MCF 10A (cell line): ENCODE measurements at regions not wholly inside any gene's neighbourhood (a gene's known extent, or its start where the extent isn't known, plus 50 kb on each side); places are given as distances from the start of the nearest gene placed in this dataset.

Source experiments
- BruUV-seq: library from RNA; stranded (reverse); fragments of 400-500 nt; replicated peaks from 2 replicates; lab custom pipeline; 2021; lab: Mats Ljungman, UMichigan
- CTCF ChIA-PET: fragments of 300-600 bp; sonication (Branson Sonifier 250); formaldehyde crosslinking; extraction: SDS; loops from one replicate; lab custom pipeline; 2021; ENCODE audit warnings: antibody characterized with exemption, inconsistent platforms; lab: Yijun Ruan, JAX
- POLR2A ChIA-PET: fragments of 300-600, 350-650 bp; sonication (Branson Sonifier 250); formaldehyde crosslinking; extraction: SDS; loops from one replicate; lab custom pipeline; 2020; ENCODE audit warnings: antibody characterized with exemption, inconsistent platforms; lab: Yijun Ruan, JAX
- DNase-seq: peaks from one replicate; pipeline ENCODE4 v3.0.0-alpha.2; 2018; ENCODE audit not compliant: unreplicated experiment
- H3K27ac Mint-ChIP-seq: one replicate; pipeline ENCODE4 v1.8.0; 2022; ENCODE audit warnings: mild to moderate bottlenecking, low read depth, mixed read lengths; ENCODE audit not compliant: unreplicated experiment
- H3K27me3 Mint-ChIP-seq: one replicate; pipeline ENCODE4 v1.8.0; 2022; ENCODE audit warnings: mixed read lengths; ENCODE audit not compliant: insufficient read depth, unreplicated experiment
- H3K36me3 Mint-ChIP-seq: one replicate; pipeline ENCODE4 v1.8.0; 2022; ENCODE audit warnings: mild to moderate bottlenecking, moderate library complexity, mixed read lengths; ENCODE audit not compliant: insufficient read depth, unreplicated experiment
- H3K4me1 Mint-ChIP-seq: one replicate; pipeline ENCODE4 v1.8.0; 2022; ENCODE audit warnings: mixed read lengths; ENCODE audit not compliant: insufficient read depth, unreplicated experiment
- H3K4me3 Mint-ChIP-seq: one replicate; pipeline ENCODE4 v1.8.0; 2022; ENCODE audit warnings: mild to moderate bottlenecking, moderate library complexity, mixed read lengths; ENCODE audit not compliant: unreplicated experiment
- H3K9me3 Mint-ChIP-seq: one replicate; pipeline ENCODE4 v1.8.0; 2022; ENCODE audit warnings: mixed read lengths; ENCODE audit not compliant: unreplicated experiment
- intact Hi-C: fragments of 100-400 bp; cut with micrococcal nuclease; formaldehyde crosslinking; loops from 2 replicates; pipeline ENCODE4 v1.14.1; 2022
- TF ChIP-seq, protein P1 (sequence below): fragments of 200-600 bp; IDR thresholded peaks from one replicate; pipeline ENCODE4 v1.8.0; 2022; ENCODE audit warnings: antibody characterized with exemption, mild to moderate bottlenecking; ENCODE audit not compliant: unreplicated experiment

DNA sequence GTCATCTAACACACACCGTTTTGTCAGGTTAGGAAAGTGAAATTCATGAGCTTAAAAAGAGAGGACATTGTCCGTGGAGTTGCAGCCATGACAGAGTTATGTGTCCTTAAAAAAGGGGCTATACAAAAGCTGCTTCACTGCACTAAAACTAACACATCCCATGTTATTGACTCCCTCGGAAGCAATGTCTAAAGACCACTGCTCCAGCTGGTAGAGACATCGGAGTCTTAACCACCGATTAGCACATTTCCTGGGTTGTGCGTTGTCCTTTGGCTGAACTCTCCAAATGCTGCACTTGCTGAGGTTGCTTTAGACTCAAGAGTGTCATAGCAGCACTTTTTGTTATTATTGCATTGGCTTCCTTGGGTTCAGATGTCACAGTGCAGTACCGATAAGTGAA, 128.3 kb upstream of the C9orf72 start:
- TF ChIP-seq, protein P1, sequence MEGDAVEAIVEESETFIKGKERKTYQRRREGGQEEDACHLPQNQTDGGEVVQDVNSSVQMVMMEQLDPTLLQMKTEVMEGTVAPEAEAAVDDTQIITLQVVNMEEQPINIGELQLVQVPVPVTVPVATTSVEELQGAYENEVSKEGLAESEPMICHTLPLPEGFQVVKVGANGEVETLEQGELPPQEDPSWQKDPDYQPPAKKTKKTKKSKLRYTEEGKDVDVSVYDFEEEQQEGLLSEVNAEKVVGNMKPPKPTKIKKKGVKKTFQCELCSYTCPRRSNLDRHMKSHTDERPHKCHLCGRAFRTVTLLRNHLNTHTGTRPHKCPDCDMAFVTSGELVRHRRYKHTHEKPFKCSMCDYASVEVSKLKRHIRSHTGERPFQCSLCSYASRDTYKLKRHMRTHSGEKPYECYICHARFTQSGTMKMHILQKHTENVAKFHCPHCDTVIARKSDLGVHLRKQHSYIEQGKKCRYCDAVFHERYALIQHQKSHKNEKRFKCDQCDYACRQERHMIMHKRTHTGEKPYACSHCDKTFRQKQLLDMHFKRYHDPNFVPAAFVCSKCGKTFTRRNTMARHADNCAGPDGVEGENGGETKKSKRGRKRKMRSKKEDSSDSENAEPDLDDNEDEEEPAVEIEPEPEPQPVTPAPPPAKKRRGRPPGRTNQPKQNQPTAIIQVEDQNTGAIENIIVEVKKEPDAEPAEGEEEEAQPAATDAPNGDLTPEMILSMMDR, result no peak
- H3K4me3 Mint-ChIP-seq, result no peak overlapping the region
- DNase-seq, result peak; percentile 55
- no peaks in the 10 kb centered on the region for H3K9me3 Mint-ChIP-seq
- H3K27me3 Mint-ChIP-seq, result peaks cover 49% of the 10 kb centered on the region
- H3K36me3 Mint-ChIP-seq, result no peaks in the 10 kb centered on the region
- H3K27ac Mint-ChIP-seq, result no peak overlapping the region
- intact Hi-C loops, result no loop called here
- ChIA-PET CTCF (interaction anchor here (1.2 to 1.6 kb wide), 2 partner anchors 25 to 371 kb away, joined by 3 read pairs; no protein-coding TSS in a partner anchor), POLR2A (no interaction called here)
- no peaks in the 10 kb centered on the region for H3K4me1 Mint-ChIP-seq
- BruUV-seq, result no TSS peak

DNA sequence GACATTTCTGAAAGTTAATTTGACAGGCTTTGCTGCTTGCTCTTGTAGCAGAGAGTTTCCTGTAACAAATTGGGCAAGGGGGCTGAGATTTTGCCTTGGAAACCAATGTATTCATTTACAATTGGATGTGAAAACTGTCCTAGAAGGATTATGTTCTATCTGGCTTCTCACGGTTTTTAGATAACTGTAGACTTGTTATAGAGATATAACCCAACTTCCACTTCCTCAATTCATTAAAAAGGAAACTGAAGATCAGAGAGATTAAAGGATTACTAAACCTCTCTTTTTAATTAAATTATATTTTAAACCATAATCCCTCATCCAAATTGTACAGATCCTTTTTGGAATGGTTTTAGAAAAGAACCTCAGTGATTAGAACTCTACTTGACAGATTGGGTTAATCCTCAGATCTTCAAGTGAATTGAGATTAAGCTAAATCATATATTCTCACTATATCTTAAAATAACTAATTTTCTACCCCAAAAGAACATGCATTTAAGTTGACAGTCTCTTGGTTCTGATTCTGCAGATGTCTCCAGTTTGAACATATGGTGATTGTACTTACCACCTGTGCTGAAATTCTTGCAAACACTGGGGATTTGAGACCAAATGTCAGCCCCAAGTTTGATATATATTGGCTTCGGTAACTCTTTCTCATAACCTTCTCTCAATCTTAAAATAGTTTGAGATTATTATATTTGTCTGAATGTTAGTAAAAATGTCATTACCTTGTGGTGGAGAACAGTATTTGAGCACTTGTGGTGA, 130.1 kb upstream of the C9orf72 start:
- POLR2A ChIA-PET, result interaction anchor here (0.6 kb wide), 1 partner anchor 40 kb away, joined by 3 read pairs; no protein-coding TSS in a partner anchor
- TF ChIP-seq, protein P1, result no peak
- no peak for DNase-seq
- CTCF ChIA-PET, result interaction anchor here (1.8 kb wide), 1 partner anchor 26 kb away, joined by 4 read pairs; no protein-coding TSS in a partner anchor
- no peak overlapping the region for H3K27ac Mint-ChIP-seq
- no peak overlapping the region for H3K4me3 Mint-ChIP-seq
- no peaks in the 10 kb centered on the region for H3K9me3 Mint-ChIP-seq
- no peaks in the 10 kb centered on the region for H3K4me1 Mint-ChIP-seq
- BruUV-seq, result no TSS peak
- peaks cover 51% of the 10 kb centered on the region for H3K27me3 Mint-ChIP-seq
- H3K36me3 Mint-ChIP-seq, result no peaks in the 10 kb centered on the region
- intact Hi-C loops, result no loop called here

DNA sequence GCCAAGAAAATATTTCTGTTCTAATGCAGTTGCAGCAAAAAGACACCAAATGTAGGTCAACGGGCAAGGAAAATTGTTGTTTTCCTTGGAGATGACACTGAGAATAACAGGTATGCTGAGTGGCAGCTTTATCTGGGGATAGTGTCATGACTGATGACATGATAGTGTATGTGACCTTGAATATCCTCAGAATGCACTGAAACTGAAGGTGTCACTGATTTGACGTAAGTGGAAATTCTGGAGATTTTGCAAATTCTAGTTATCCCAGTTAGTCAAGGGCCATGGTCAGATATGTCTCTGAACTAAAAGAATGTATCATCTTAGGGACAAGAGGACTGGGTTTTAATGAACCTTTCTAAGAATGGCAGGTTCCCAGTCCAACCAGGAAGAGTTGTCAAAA, 138.0 kb upstream of the C9orf72 start:
- intact Hi-C loops, result no loop called here
- no peak for DNase-seq
- ChIA-PET CTCF (interaction anchor here (1.4 kb wide), 1 partner anchor 15 kb away, joined by 3 read pairs; no protein-coding TSS in a partner anchor), POLR2A (interaction anchor here (0.7 kb wide), 1 partner anchor 82 kb away, joined by 3 read pairs; no protein-coding TSS in a partner anchor)
- TF ChIP-seq, protein P1, result no peak
- no peak overlapping the region for H3K27ac Mint-ChIP-seq
- H3K27me3 Mint-ChIP-seq, result peaks cover 41% of the 10 kb centered on the region
- peaks cover 8% of the 10 kb centered on the region for H3K9me3 Mint-ChIP-seq
- H3K36me3 Mint-ChIP-seq, result no peaks in the 10 kb centered on the region
- H3K4me1 Mint-ChIP-seq, result no peaks in the 10 kb centered on the region
- BruUV-seq, result no TSS peak
- H3K4me3 Mint-ChIP-seq, result no peak overlapping the region

DNA sequence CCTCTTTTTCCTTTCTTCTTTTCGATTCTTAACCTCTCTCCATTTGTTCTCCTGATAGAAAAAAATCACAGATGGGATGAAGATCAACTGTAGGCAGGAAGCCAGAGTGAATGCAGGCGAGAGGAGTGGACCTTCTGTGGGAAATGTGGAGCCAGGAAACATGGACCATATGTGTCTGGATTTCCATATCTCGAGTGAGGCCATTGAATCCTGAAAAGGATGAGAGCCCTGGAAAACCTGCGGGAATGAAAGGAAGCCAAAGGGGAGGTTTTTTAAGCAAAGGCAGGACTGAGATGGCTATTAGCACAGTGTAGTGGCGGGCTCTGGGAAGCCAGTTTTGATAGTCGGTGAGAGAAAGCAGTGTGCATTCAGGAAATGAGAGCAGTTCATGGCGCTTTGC, 139.5 kb upstream of the C9orf72 start:
- peaks cover 50% of the 10 kb centered on the region for H3K27me3 Mint-ChIP-seq
- no peak overlapping the region for H3K27ac Mint-ChIP-seq
- TF ChIP-seq, protein P1, result no peak
- H3K4me1 Mint-ChIP-seq, result no peaks in the 10 kb centered on the region
- peaks cover 8% of the 10 kb centered on the region for H3K9me3 Mint-ChIP-seq
- ChIA-PET CTCF (no interaction called here), POLR2A (interaction anchor here (0.6 kb wide), 1 partner anchor 373 kb away, joined by 3 read pairs; no protein-coding TSS in a partner anchor)
- no peaks in the 10 kb centered on the region for H3K36me3 Mint-ChIP-seq
- no TSS peak for BruUV-seq
- DNase-seq, result no peak
- intact Hi-C loops, result no loop called here
- no peak overlapping the region for H3K4me3 Mint-ChIP-seq
